PC-9 (cell line): ENCODE measurements at regions not wholly inside any gene's neighbourhood (a gene's known extent, or its start where the extent isn't known, plus 50 kb on each side); places are given as distances from the start of the nearest gene placed in this dataset.

Experiments
- BruUV-seq: library from RNA; stranded (reverse); fragments of 400-500 nt; replicated peaks from 2 replicates; lab custom pipeline; 2021; lab: Mats Ljungman, UMichigan
- CTCF ChIA-PET: fragments of 300-600 bp; sonication (Branson Sonifier 250); formaldehyde crosslinking; loops from one replicate; lab custom pipeline; 2022; ENCODE audit warnings: antibody characterized with exemption; lab: Charles Lee
- POLR2A ChIA-PET: fragments of 300-600 bp; sonication (Branson Sonifier 250); formaldehyde crosslinking; loops from one replicate; lab custom pipeline; 2022; ENCODE audit warnings: antibody characterized with exemption; ENCODE audit not compliant: unreplicated experiment; lab: Charles Lee
- DNase-seq, 2 experiments: peaks; one replicate each; pipeline versions ENCODE4 v3.0.0 to v3.0.0-alpha.2; 2015 to 2022; ENCODE audit warnings: mixed read lengths in 1 of 2
- H2AFZ ChIP-seq: fragments of 200-600 bp; sonication (generic); 2 replicates; pipeline ENCODE4 v1.8.1; 2017; ENCODE audit warnings: antibody characterized with exemption
- H3F3A ChIP-seq: fragments of 200-600 bp; sonication (generic); 2 replicates; pipeline ENCODE4 v1.8.1; 2017; ENCODE audit warnings: antibody characterized with exemption, mild to moderate bottlenecking, low read depth; ENCODE audit not compliant: insufficient read depth
- H3K27ac ChIP-seq: fragments of 200-600 bp; sonication (generic); 2 replicates; pipeline ENCODE4 v1.6.1; 2016; ENCODE audit warnings: mixed run types
- H3K27me3 ChIP-seq: fragments of 200-600 bp; sonication (generic); 2 replicates; pipeline ENCODE4 v1.6.1; 2016; ENCODE audit warnings: low read depth, mixed run types; ENCODE audit not compliant: insufficient read depth
- H3K36me3 ChIP-seq: fragments of 200-600 bp; sonication (generic); 2 replicates; pipeline ENCODE4 v1.6.1; 2016; ENCODE audit warnings: low read depth, mixed run types
- H3K4me1 ChIP-seq: fragments of 200-600 bp; sonication (generic); replicated peaks from 2 replicates; pipeline ENCODE4 v1.6.1; 2016; ENCODE audit warnings: mixed run types; ENCODE audit not compliant: insufficient read depth
- H3K4me2 ChIP-seq: fragments of 200-600 bp; sonication (generic); 2 replicates; pipeline ENCODE4 v1.6.1; 2017; ENCODE audit warnings: mixed run types
- H3K4me3 ChIP-seq: fragments of 200-600 bp; sonication (generic); 2 replicates; pipeline ENCODE4 v1.6.1; 2016; ENCODE audit warnings: mixed run types
- H3K79me2 ChIP-seq: fragments of 200-600 bp; sonication (generic); 2 replicates; pipeline ENCODE4 v1.6.1; 2017; ENCODE audit warnings: low read depth, mixed run types
- H3K9me2 ChIP-seq: fragments of 200-600 bp; sonication (generic); 2 replicates; pipeline ENCODE4 v1.8.1; 2017; ENCODE audit warnings: mild to moderate bottlenecking; ENCODE audit not compliant: insufficient read depth
- H3K9me3 ChIP-seq: fragments of 200-600 bp; sonication (generic); 2 replicates; pipeline ENCODE4 v1.8.1; 2016; ENCODE audit warnings: low read depth; ENCODE audit not compliant: insufficient read depth
- H4K20me1 ChIP-seq: fragments of 200-600 bp; sonication (generic); 2 replicates; pipeline ENCODE4 v1.8.1; 2017; ENCODE audit not compliant: insufficient read depth
- EZH2 ChIP-seq: fragments of 200-600 bp; sonication (generic); IDR thresholded peaks from 2 replicates; pipeline ENCODE4 v1.8.0; 2017; ENCODE audit warnings: antibody characterized with exemption, low read depth
- intact Hi-C: fragments of 100-400 bp; cut with micrococcal nuclease; formaldehyde crosslinking; loops from one replicate; pipeline ENCODE4 v1.10.0; 2022; ENCODE audit not compliant: unreplicated experiment
- TF ChIP-seq, protein P1 (sequence below): fragments of 200-600 bp; sonication (generic); conservative IDR thresholded peaks from 2 replicates; pipeline ENCODE4 v1.6.1; 2017; ENCODE audit warnings: mixed run types, antibody characterized with exemption, mild to moderate bottlenecking, moderate library complexity

DNA sequence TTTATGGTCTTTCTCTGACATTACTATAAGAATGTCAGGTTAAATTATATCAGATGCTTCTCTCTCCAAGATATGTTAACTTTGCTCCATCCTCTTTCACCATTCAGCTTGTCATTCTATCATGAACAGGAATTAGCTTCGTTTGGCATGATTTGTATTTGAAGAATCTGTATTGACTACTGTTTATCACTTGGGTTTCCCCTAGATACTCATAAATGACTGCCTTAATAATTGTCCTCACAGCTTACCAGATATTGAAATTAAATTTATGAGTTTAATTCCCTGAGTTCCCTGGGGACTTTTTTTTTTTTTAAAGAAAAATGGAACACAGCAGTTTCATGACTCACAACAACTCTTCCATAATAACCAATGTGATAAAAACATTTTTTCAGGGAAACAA, 76.2 kb upstream of the EOLA2 start:
- CTCF ChIA-PET, result no interaction called here
- Histone ChIP-seq H3F3A (no peaks in the 10 kb centered on the region), H3K9me3 (no peaks in the 10 kb centered on the region), H3K27me3 (no peaks in the 10 kb centered on the region), H3K36me3 (no peaks in the 10 kb centered on the region), H3K4me1 (no peaks in the 10 kb centered on the region), H2AFZ (no peak overlapping the region), H3K4me3 (no peak overlapping the region), H3K9me2 (peaks cover 9% of the 10 kb centered on the region; the same call in 1 of the 2 replicates), H4K20me1 (no peaks in the 10 kb centered on the region), H3K4me2 (no peak overlapping the region), H3K27ac (no peak overlapping the region), H3K79me2 (no peaks in the 10 kb centered on the region)
- no peak for DNase-seq
- BruUV-seq, result no TSS peak
- TF ChIP-seq, protein P1, sequence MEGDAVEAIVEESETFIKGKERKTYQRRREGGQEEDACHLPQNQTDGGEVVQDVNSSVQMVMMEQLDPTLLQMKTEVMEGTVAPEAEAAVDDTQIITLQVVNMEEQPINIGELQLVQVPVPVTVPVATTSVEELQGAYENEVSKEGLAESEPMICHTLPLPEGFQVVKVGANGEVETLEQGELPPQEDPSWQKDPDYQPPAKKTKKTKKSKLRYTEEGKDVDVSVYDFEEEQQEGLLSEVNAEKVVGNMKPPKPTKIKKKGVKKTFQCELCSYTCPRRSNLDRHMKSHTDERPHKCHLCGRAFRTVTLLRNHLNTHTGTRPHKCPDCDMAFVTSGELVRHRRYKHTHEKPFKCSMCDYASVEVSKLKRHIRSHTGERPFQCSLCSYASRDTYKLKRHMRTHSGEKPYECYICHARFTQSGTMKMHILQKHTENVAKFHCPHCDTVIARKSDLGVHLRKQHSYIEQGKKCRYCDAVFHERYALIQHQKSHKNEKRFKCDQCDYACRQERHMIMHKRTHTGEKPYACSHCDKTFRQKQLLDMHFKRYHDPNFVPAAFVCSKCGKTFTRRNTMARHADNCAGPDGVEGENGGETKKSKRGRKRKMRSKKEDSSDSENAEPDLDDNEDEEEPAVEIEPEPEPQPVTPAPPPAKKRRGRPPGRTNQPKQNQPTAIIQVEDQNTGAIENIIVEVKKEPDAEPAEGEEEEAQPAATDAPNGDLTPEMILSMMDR, result no peak
- TF ChIP-seq EZH2, result no peak
- POLR2A ChIA-PET, result interaction anchor here (0.7 kb wide), 1 partner anchor 1692 kb away, joined by 4 read pairs; no protein-coding TSS in a partner anchor
- intact Hi-C loops, result no loop called here

DNA sequence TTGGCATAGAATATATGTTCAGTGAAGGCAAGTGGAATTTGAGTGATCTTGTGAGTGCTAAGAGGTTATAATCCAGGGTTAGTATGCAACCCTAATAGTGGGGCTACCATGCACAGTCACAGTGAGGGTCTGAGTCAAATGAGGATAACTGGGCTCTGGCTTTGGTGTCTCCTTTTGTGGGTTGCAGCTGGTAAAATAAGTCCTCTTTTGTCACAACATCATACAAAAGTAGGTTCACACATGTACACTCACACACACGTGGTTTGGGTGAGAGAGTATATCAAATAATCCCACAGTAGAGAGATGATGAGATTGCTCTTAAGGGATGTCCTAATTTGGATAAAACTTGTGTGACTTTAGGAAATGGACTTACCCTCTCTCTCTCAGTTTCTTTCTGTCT, 79.6 kb upstream of the EOLA2 start:
- H2AFZ ChIP-seq, result no peak overlapping the region
- no peak for DNase-seq
- H3K27me3 ChIP-seq, result no peaks in the 10 kb centered on the region
- no peak overlapping the region for H3K4me2 ChIP-seq
- no peaks in the 10 kb centered on the region for H3K36me3 ChIP-seq
- no peak for TF ChIP-seq EZH2
- TF ChIP-seq, protein P1, result no peak
- ChIA-PET CTCF (no interaction called here), POLR2A (no interaction called here)
- H3K79me2 ChIP-seq, result no peaks in the 10 kb centered on the region
- H3K9me3 ChIP-seq, result no peaks in the 10 kb centered on the region
- peaks cover 4% of the 10 kb centered on the region; the same call in 1 of the 2 replicates for H3K9me2 ChIP-seq
- H3K27ac ChIP-seq, result no peak overlapping the region
- BruUV-seq, result no TSS peak
- intact Hi-C loops, result no loop called here
- H3K4me1 ChIP-seq, result no peaks in the 10 kb centered on the region
- H4K20me1 ChIP-seq, result no peaks in the 10 kb centered on the region
- H3K4me3 ChIP-seq, result no peak overlapping the region
- no peaks in the 10 kb centered on the region for H3F3A ChIP-seq

DNA sequence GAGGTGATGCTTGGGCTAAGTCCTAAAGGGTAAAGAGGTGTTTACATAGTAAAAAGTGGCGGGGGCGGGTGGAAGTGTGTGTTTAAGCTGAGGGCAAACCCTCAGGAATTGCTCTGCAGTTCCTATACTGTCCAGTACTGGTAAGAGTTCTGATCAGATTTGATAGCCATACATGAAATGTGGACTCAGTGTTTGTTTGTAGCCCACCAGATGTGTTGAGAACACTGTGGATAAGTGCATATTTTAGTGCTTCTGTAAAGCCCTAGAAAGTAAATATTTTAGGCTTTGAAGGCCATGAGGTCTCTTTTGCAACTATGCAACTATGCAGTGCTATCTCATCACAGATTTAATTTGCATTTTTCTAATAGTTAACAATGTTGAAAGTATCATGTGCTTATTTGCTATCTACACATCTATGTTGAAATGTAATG, 80.7 kb upstream of the EOLA2 start:
- Histone ChIP-seq H3K4me2 (no peak overlapping the region), H3F3A (no peaks in the 10 kb centered on the region), H3K4me3 (no peak overlapping the region), H3K4me1 (no peaks in the 10 kb centered on the region), H3K79me2 (no peaks in the 10 kb centered on the region), H3K27ac (no peak overlapping the region), H3K9me3 (no peaks in the 10 kb centered on the region), H2AFZ (no peak overlapping the region), H3K27me3 (no peaks in the 10 kb centered on the region), H4K20me1 (no peaks in the 10 kb centered on the region), H3K9me2 (peaks cover 4% of the 10 kb centered on the region; the same call in 1 of the 2 replicates), H3K36me3 (no peaks in the 10 kb centered on the region)
- TF ChIP-seq EZH2, result no peak
- TF ChIP-seq, protein P1, result no peak
- intact Hi-C loops, result no loop called here
- no TSS peak for BruUV-seq
- CTCF ChIA-PET, result no interaction called here
- POLR2A ChIA-PET, result no interaction called here
- no peak for DNase-seq
